ENCODE measurements at regions not wholly inside any gene's neighbourhood (a gene's known extent, or its start where the extent isn't known, plus 50 kb on each side); places are given as distances from the start of the nearest gene placed in this dataset.
A peak's percentile ranks its signal among the peaks of the same experiment; 100 is the strongest.
"Not testable (repeated sequence)": the region's sequence is repeated elsewhere in the genome, so short reads cannot be mapped to it uniquely, and the experiment has no call there.

DNA sequence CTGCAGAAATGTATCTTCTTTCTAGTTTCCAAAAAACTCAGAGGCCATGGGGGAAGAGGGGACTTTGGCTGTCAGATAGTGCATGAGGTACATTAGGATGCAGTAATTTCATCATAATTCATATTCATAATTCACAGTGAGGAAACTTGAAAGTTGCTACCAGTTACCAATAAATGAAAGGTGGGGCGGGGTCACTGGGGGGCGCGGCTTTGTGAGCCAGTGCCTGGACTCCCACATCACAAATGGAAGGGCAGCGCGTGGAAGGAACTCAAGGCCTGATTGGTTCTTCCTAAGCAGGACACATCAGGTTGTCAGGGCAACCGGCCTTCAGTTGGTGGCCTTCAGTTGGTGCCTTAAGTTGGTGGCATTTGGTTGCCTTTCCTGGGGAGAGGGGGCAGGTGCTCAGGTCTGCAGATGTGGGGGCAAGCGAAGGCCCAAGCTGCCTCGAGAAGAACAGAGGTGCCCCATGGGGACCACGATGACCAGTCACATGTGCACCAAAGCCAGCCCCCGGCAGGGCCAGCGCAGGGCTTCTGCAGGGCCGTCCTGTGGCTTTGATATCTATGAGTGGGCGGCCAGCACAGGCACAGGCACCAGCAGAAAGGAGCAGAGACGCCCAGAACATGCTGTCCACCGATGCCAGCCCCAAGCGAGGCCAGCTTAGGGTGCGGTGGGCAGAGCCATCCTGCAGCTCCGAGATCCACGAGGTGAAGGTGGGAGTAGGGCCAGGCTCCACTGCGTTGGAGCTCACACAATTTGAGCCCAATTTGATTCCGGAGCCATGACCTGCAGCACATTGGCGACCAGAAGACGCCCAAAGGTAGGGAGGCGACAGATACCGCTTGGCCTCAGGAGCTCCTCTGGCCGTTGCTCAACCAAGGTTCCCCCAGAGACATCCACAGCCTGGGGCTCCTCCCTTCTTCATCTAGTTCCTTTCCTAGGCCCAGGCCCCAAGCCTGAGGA is 3248.2 kb upstream of the OR11H1 start:
- H3K4me1 ChIP-seq; H3K4me3 ChIP-seq; H3K27me3 ChIP-seq; H3K36me3 ChIP-seq; H3K27ac ChIP-seq; intact Hi-C loops (cut with DNase I; ENCODE audit: low total_unique reads); H3K9me3 ChIP-seq: not testable (repeated sequence)
- DNase-seq: peak in 1 of 2 donors; percentile 59

DNA sequence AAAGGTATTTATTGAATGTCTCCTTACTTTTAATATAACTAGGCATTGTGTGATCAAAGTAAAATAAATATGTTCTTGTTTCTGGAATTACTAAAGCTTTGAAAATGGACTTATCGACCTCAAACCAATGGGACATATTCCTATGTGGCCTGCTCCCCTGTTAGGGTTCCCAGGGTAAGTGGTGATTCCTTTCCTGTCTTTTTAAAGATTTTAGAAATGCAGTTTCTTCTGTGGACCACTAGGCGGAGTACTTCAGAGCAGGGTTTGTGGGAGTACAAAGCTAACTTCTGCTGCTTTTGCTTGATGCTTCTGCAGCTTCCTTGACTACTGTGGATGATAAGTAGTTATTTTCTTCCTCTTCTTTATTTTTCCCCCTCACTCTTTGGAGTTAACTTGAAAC is 3243.3 kb upstream of the OR11H1 start:
- intact Hi-C loops (cut with DNase I; ENCODE audit: low total_unique reads); DNase-seq; H3K36me3 ChIP-seq; H3K4me1 ChIP-seq; H3K4me3 ChIP-seq; H3K9me3 ChIP-seq; H3K27ac ChIP-seq; H3K27me3 ChIP-seq: not testable (repeated sequence)

DNA sequence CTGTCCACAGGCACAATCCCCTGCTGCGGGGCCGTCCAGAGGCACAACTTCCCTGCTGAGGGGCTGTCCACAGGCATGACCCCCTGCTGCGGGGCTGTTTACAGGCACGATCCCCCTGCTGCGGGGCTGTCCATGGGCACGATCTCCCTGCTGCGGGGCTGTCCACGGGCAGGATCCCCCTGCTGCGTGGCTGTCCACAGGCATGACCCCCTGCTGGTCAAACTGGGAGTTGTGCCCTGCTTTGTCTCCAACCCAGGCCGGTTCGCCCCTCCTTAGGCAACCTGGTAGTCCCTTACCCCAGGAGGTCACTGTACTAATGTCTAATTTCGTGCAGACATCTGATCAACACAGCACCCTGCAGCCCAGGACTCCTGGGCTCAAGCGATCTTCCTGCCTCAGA is 3230.6 kb upstream of the OR11H1 start:
- H3K27me3 ChIP-seq; H3K27ac ChIP-seq; H3K4me1 ChIP-seq; H3K4me3 ChIP-seq; intact Hi-C loops (cut with DNase I; ENCODE audit: low total_unique reads); H3K9me3 ChIP-seq; H3K36me3 ChIP-seq: not testable (repeated sequence)
- peak in 1 of 2 donors; percentile 60 for DNase-seq
